SK-N-SH (cell line): ENCODE measurements at regions not wholly inside any gene's neighbourhood (a gene's known extent, or its start where the extent isn't known, plus 50 kb on each side); places are given as distances from the start of the nearest gene placed in this dataset.

ENCODE experiments used
- CTCF ChIA-PET: fragments of 300-600, 350-600 bp; formaldehyde crosslinking; extraction: SDS; loops from one replicate; lab custom pipeline; 2021; lab: Yijun Ruan, JAX
- POLR2A ChIA-PET: fragments of 350-600 bp; sonication (Branson Sonifier 250); formaldehyde crosslinking; extraction: SDS; loops from one replicate; lab custom pipeline; 2020; ENCODE audit warnings: antibody characterized with exemption, inconsistent platforms; lab: Yijun Ruan, JAX
- DNase-seq: peaks from one replicate; pipeline ENCODE4 v3.0.0; 2012
- H2AFZ ChIP-seq: fragments of 200-600 bp; sonication (generic); 2 replicates; pipeline ENCODE4 v1.8.1; 2016; ENCODE audit warnings: antibody characterized with exemption, mild to moderate bottlenecking, low read depth
- H3F3A ChIP-seq: fragments of 200-600 bp; sonication (generic); replicated peaks from 2 replicates; pipeline ENCODE3; 2016; ENCODE audit warnings: antibody characterized with exemption, mild to moderate bottlenecking; ENCODE audit not compliant: insufficient read depth
- H3K27ac ChIP-seq, 2 experiments: fragments of 200-500 bp in 1 of 2; fragments of 200-600 bp in 1 of 2; sonication (Bioruptor generic) in 1 of 2; sonication (generic), shearing (Covaris generic) in 1 of 2; 2 replicates each; pipeline versions ENCODE4 v1.5.1 to v1.6.1; 2014 to 2016; ENCODE audit warnings: low read depth in 2 of 2, inconsistent platforms in 1 of 2, low read length in 1 of 2, mild to moderate bottlenecking in 1 of 2, mixed read lengths in 1 of 2
- H3K27me3 ChIP-seq: fragments of 200-600 bp; sonication (generic), shearing (Covaris generic); 2 replicates; pipeline ENCODE4 v1.6.1; 2016; ENCODE audit warnings: mixed run types; ENCODE audit not compliant: insufficient read depth
- H3K36me3 ChIP-seq, 2 experiments: fragments of 200-500 bp in 1 of 2; fragments of 200-600 bp in 1 of 2; sonication (Bioruptor generic) in 1 of 2; sonication (generic) in 1 of 2; replicated peaks in 1 of 2; 2 replicates each; pipeline versions ENCODE3 to v1.5.1; 2014 to 2016; ENCODE audit warnings: low read length in 1 of 2, mild to moderate bottlenecking in 1 of 2; ENCODE audit not compliant: insufficient read depth in 2 of 2, control insufficient read depth in 1 of 2
- H3K4me1 ChIP-seq, 2 experiments: fragments of 200-500 bp in 1 of 2; fragments of 200-600 bp in 1 of 2; sonication (Bioruptor generic) in 1 of 2; sonication (generic), shearing (Covaris generic) in 1 of 2; 2 replicates each; pipeline versions ENCODE4 v1.5.1 to v1.6.1; 2014 to 2016; ENCODE audit warnings: low read depth in 1 of 2, low read length in 1 of 2, mixed run types in 1 of 2; ENCODE audit not compliant: insufficient read depth in 2 of 2, control insufficient read depth in 1 of 2
- H3K4me2 ChIP-seq: fragments of 200-600 bp; sonication (generic), shearing (Covaris generic); 2 replicates; pipeline ENCODE4 v1.6.1; 2017; ENCODE audit warnings: mixed run types
- H3K4me3 ChIP-seq, 2 experiments: fragments of 200-500 bp in 1 of 2; fragments of 200-600 bp in 1 of 2; sonication (Bioruptor generic) in 1 of 2; sonication (generic), shearing (Covaris generic) in 1 of 2; 2 replicates each; pipeline versions ENCODE4 v1.5.1 to v1.8.1; 2014 to 2016; ENCODE audit warnings: low read depth in 2 of 2, inconsistent platforms in 1 of 2, low read length in 1 of 2, mild to moderate bottlenecking in 1 of 2, mixed read lengths in 1 of 2, moderate library complexity in 1 of 2
- H3K79me2 ChIP-seq: fragments of 200-600 bp; sonication (generic); 2 replicates; pipeline ENCODE4 v1.8.1; 2017; ENCODE audit warnings: mild to moderate bottlenecking; ENCODE audit not compliant: insufficient read depth
- H3K9ac ChIP-seq: fragments of 200-600 bp; sonication (generic); 2 replicates; pipeline ENCODE4 v1.6.1; 2017; ENCODE audit warnings: mixed run types
- H3K9me2 ChIP-seq: fragments of 200-600 bp; sonication (generic); 2 replicates; pipeline ENCODE4 v1.6.1; 2017; ENCODE audit warnings: mixed run types
- H3K9me3 ChIP-seq: fragments of 200-600 bp; sonication (generic); 2 replicates; pipeline ENCODE4 v1.6.1; 2017; ENCODE audit warnings: mixed run types, mild to moderate bottlenecking, moderate library complexity
- H4K20me1 ChIP-seq: fragments of 200-600 bp; sonication (generic); 2 replicates; pipeline ENCODE4 v1.6.1; 2017; ENCODE audit warnings: mild to moderate bottlenecking, mixed run types; ENCODE audit not compliant: insufficient read depth
- EZH2phosphoT487 ChIP-seq: fragments of 200-600 bp; sonication (generic); IDR thresholded peaks from 2 replicates; pipeline ENCODE4 v1.6.1; 2017; ENCODE audit warnings: low read depth, mixed run types, mild to moderate bottlenecking, antibody characterized with exemption, moderate library complexity, borderline replicate concordance
- FOSL2 ChIP-seq: IDR thresholded peaks from 2 replicates; pipeline ENCODE4 v1.4.0; 2012; ENCODE audit warnings: low read depth, mild to moderate bottlenecking, moderate library complexity, borderline replicate concordance
- FOXJ3 ChIP-seq: sonication (generic); formaldehyde crosslinking; IDR thresholded peaks from 2 replicates; pipeline ENCODE4 v1.5.1; 2020; ENCODE audit warnings: mild to moderate bottlenecking, missing genetic modification reagents
- FOXM1 ChIP-seq: IDR thresholded peaks from 2 replicates; pipeline ENCODE4 v1.4.0; 2012; ENCODE audit warnings: low read depth, mild to moderate bottlenecking
- NFIC ChIP-seq: IDR thresholded peaks from 2 replicates; pipeline ENCODE4 v1.4.0; 2012; ENCODE audit warnings: borderline replicate concordance
- RAD21 ChIP-seq: IDR thresholded peaks from 2 replicates; pipeline ENCODE4 v1.6.1; 2012; ENCODE audit warnings: mild to moderate bottlenecking, low read length
- RCOR1 ChIP-seq: fragments of 150-350 bp; IDR thresholded peaks from 2 replicates; pipeline ENCODE4 v1.6.1; 2017; ENCODE audit warnings: antibody characterized with exemption, low read length
- RFX5 ChIP-seq: IDR thresholded peaks from 2 replicates; pipeline ENCODE4 v1.6.1; 2012; ENCODE audit warnings: mild to moderate bottlenecking, improper control_type of control experiment, low read length
- YY1 ChIP-seq: IDR thresholded peaks from 2 replicates; pipeline ENCODE4 v1.4.0; 2012; ENCODE audit warnings: low read depth, mild to moderate bottlenecking
- WGBS: methylation state at CpG from one replicate; pipeline ENCODE4 v1.1.6; 2017; ENCODE audit warnings: low lambda C conversion rate; 5-methylcytosine and 5-hydroxymethylcytosine counted together
- TF ChIP-seq, protein P1 (sequence below): IDR thresholded peaks from 2 replicates; pipeline ENCODE4 v1.4.0; 2012; ENCODE audit warnings: low read depth, borderline replicate concordance
- TF ChIP-seq, protein P2 (sequence below): IDR thresholded peaks from 2 replicates; pipeline ENCODE4 v1.4.0; 2012; ENCODE audit warnings: low read depth, borderline replicate concordance
- TF ChIP-seq, protein P3 (sequence below): fragments of 150-350 bp; IDR thresholded peaks from 2 replicates; pipeline ENCODE4 v1.6.1; 2017; ENCODE audit warnings: antibody characterized with exemption, low read length, low read depth, borderline replicate concordance
- TF ChIP-seq, protein P4 (sequence below): IDR thresholded peaks from 2 replicates; pipeline ENCODE4 v1.4.0; 2012; ENCODE audit warnings: low read depth
- TF ChIP-seq, protein P5 (sequence below): fragments of 200-600 bp; sonication (generic); IDR thresholded peaks from 2 replicates; pipeline ENCODE4 v1.6.1; 2017; ENCODE audit warnings: antibody characterized with exemption, mild to moderate bottlenecking, moderate library complexity

DNA sequence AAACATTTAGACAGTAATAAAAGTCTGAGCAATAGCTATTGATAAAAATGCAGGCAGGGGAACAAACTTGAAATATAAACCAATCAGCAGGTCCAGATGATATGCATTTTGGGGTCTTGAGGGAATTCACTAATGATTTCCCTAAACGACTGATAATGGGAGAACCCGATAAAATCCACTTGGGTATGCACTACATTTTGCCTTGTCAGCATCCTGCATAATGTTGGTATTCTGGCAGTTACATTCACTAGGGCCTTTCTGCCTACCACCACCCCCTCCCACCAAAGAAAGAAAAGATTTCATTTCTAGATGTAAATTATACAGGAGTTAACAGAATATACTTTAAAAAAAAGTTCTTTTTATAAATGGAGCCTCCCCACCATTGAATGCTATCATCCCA, 63.5 kb upstream of the IL1RAPL2 start:
- H2AFZ ChIP-seq: no peak overlapping the region
- ChIA-PET POLR2A (no interaction called here), CTCF (no interaction called here)
- H3K27ac ChIP-seq: no peak overlapping the region
- H3K36me3 ChIP-seq: no peaks in the 10 kb centered on the region
- TF ChIP-seq, protein P1, sequence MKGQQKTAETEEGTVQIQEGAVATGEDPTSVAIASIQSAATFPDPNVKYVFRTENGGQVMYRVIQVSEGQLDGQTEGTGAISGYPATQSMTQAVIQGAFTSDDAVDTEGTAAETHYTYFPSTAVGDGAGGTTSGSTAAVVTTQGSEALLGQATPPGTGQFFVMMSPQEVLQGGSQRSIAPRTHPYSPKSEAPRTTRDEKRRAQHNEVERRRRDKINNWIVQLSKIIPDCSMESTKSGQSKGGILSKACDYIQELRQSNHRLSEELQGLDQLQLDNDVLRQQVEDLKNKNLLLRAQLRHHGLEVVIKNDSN: no peak
- TF ChIP-seq, protein P2, sequence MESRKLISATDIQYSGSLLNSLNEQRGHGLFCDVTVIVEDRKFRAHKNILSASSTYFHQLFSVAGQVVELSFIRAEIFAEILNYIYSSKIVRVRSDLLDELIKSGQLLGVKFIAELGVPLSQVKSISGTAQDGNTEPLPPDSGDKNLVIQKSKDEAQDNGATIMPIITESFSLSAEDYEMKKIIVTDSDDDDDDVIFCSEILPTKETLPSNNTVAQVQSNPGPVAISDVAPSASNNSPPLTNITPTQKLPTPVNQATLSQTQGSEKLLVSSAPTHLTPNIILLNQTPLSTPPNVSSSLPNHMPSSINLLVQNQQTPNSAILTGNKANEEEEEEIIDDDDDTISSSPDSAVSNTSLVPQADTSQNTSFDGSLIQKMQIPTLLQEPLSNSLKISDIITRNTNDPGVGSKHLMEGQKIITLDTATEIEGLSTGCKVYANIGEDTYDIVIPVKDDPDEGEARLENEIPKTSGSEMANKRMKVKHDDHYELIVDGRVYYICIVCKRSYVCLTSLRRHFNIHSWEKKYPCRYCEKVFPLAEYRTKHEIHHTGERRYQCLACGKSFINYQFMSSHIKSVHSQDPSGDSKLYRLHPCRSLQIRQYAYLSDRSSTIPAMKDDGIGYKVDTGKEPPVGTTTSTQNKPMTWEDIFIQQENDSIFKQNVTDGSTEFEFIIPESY: no peak
- TF ChIP-seq, protein P3, sequence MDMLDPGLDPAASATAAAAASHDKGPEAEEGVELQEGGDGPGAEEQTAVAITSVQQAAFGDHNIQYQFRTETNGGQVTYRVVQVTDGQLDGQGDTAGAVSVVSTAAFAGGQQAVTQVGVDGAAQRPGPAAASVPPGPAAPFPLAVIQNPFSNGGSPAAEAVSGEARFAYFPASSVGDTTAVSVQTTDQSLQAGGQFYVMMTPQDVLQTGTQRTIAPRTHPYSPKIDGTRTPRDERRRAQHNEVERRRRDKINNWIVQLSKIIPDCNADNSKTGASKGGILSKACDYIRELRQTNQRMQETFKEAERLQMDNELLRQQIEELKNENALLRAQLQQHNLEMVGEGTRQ: no peak
- TF ChIP-seq RCOR1 (no peak), NFIC (no peak), RAD21 (no peak), RFX5 (no peak), FOXM1 (no peak), FOXJ3 (CRISPR knock-in tag) (no peak), EZH2phosphoT487 (no peak), YY1 (no peak), FOSL2 (no peak)
- TF ChIP-seq, protein P4, sequence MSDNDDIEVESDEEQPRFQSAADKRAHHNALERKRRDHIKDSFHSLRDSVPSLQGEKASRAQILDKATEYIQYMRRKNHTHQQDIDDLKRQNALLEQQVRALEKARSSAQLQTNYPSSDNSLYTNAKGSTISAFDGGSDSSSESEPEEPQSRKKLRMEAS: no peak
- TF ChIP-seq, protein P5, sequence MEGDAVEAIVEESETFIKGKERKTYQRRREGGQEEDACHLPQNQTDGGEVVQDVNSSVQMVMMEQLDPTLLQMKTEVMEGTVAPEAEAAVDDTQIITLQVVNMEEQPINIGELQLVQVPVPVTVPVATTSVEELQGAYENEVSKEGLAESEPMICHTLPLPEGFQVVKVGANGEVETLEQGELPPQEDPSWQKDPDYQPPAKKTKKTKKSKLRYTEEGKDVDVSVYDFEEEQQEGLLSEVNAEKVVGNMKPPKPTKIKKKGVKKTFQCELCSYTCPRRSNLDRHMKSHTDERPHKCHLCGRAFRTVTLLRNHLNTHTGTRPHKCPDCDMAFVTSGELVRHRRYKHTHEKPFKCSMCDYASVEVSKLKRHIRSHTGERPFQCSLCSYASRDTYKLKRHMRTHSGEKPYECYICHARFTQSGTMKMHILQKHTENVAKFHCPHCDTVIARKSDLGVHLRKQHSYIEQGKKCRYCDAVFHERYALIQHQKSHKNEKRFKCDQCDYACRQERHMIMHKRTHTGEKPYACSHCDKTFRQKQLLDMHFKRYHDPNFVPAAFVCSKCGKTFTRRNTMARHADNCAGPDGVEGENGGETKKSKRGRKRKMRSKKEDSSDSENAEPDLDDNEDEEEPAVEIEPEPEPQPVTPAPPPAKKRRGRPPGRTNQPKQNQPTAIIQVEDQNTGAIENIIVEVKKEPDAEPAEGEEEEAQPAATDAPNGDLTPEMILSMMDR: no peak
- 0% methylated on average over 2 of the region's 2 CpGs for WGBS
- H3K4me3 ChIP-seq: no peak overlapping the region
- no peaks in the 10 kb centered on the region for H3K9me3 ChIP-seq
- peaks cover 4% of the 10 kb centered on the region for H3K27me3 ChIP-seq
- no peaks in the 10 kb centered on the region for H3K9me2 ChIP-seq
- no peak overlapping the region for H3K9ac ChIP-seq
- H3F3A ChIP-seq: no peaks in the 10 kb centered on the region
- no peak for DNase-seq
- H3K4me1 ChIP-seq: no peaks in the 10 kb centered on the region
- no peaks in the 10 kb centered on the region for H4K20me1 ChIP-seq
- no peak overlapping the region for H3K4me2 ChIP-seq
- H3K79me2 ChIP-seq: no peaks in the 10 kb centered on the region
